Esophagus squamous epithelium (tissue), 5 donors: ENCODE measurements at regions not wholly inside any gene's neighbourhood (a gene's known extent, or its start where the extent isn't known, plus 50 kb on each side); places are given as distances from the start of the nearest gene placed in this dataset.

Source experiments
- DNase-seq: peaks from one replicate; lab custom pipeline; 2025; lab: John Stamatoyannopoulos, UW
- H3K27ac ChIP-seq, 4 donors: fragments of 200-600 bp; sonication (generic); one replicate each; pipeline ENCODE4 v1.5.1; 2016 to 2019; ENCODE audit warnings: mild to moderate bottlenecking in 1 of 4
- H3K27me3 ChIP-seq, 4 donors: fragments of 200-600 bp; sonication (generic); 1 replicate in 3 of 4; 2 replicates in 1 of 4; pipeline versions ENCODE4 v1.5.1 to v1.6.0; 2017 to 2021; ENCODE audit warnings: antibody characterized with exemption in 1 of 4
- H3K36me3 ChIP-seq, 3 donors: fragments of 200-600 bp; sonication (generic); one replicate each; pipeline ENCODE4 v1.5.1; 2016 to 2019
- H3K4me1 ChIP-seq, 3 donors: fragments of 200-600 bp; sonication (generic); one replicate each; pipeline ENCODE4 v1.5.1; 2017 to 2019
- H3K4me3 ChIP-seq, 4 donors: fragments of 200-600 bp; sonication (generic); 1 replicate in 3 of 4; 2 replicates in 1 of 4; pipeline ENCODE4 v1.5.1; 2016 to 2019; ENCODE audit warnings: mild to moderate bottlenecking in 2 of 4, moderate library complexity in 1 of 4
- H3K9me3 ChIP-seq, 3 donors: fragments of 200-600 bp; sonication (generic); one replicate each; pipeline ENCODE4 v1.5.1; 2016 to 2019
- POLR2A ChIP-seq, 4 donors: fragments of 450-650 bp; IDR thresholded peaks; one replicate each; pipeline ENCODE4 v1.6.1; 2017; ENCODE audit warnings: antibody characterized with exemption in 4 of 4, mild to moderate bottlenecking in 4 of 4, moderate library complexity in 3 of 4
- WGBS, 2 donors: methylation state at CpG; one replicate each; pipeline ENCODE4 v1.1.5; 2018; 5-methylcytosine and 5-hydroxymethylcytosine counted together
- intact Hi-C: fragments of 100-400 bp; cut with DNase I; formaldehyde crosslinking; loops from one replicate; pipeline ENCODE4 v1.15.0; 2022
- TF ChIP-seq, protein P1 (sequence below), 6 experiments: fragments of 450-650 bp in 4 of 6; fragments of 200-600 bp in 2 of 6; sonication (generic) in 2 of 6; IDR thresholded peaks; one replicate each; pipeline ENCODE4 v1.5.1; 2016 to 2019; ENCODE audit warnings: antibody characterized with exemption in 6 of 6, mild to moderate bottlenecking in 4 of 6, moderate library complexity in 4 of 6
- donor health status: DM: yes; HTN: yes; CAD: no.

DNA sequence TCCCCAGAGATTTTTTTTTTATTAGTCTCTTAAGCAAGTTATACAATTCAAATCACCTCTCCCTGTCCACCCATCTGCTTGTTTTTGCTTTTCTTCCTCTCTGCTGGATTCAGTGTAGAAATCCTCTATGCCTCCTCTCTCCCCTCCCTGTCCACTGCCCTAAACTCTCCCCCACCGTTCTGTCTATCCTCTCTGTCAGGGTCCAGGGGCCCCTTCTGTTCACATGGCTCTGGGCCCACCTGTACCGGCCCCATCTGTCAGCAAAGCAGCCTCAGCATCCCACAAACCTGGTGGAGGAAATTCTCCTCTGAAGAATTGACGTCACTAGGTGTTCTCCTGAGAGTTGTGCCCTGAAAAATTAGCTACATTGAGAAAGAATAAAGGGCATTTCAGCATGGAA is 137.6 kb upstream of the CMC1 start:
- Histone ChIP-seq H3K9me3 (peaks cover 0 to 12% (median 0%) of the 10 kb centered on the region in 3 donors), H3K27ac (no peak overlapping the region), H3K27me3 (peaks cover 0 to 2% (median 0%) of the 10 kb centered on the region in 4 donors), H3K4me1 (no peaks in the 10 kb centered on the region), H3K4me3 (no peak overlapping the region), H3K36me3 (no peaks in the 10 kb centered on the region)
- no peak for DNase-seq
- intact Hi-C loops = no loop called here
- WGBS, 2 donors = 45 to 56% methylated on average over 3 of the region's 3 CpGs
- no peak for TF ChIP-seq POLR2A (IDR thresholded peaks at IDR 0.05)
- TF ChIP-seq, protein P1, sequence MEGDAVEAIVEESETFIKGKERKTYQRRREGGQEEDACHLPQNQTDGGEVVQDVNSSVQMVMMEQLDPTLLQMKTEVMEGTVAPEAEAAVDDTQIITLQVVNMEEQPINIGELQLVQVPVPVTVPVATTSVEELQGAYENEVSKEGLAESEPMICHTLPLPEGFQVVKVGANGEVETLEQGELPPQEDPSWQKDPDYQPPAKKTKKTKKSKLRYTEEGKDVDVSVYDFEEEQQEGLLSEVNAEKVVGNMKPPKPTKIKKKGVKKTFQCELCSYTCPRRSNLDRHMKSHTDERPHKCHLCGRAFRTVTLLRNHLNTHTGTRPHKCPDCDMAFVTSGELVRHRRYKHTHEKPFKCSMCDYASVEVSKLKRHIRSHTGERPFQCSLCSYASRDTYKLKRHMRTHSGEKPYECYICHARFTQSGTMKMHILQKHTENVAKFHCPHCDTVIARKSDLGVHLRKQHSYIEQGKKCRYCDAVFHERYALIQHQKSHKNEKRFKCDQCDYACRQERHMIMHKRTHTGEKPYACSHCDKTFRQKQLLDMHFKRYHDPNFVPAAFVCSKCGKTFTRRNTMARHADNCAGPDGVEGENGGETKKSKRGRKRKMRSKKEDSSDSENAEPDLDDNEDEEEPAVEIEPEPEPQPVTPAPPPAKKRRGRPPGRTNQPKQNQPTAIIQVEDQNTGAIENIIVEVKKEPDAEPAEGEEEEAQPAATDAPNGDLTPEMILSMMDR (IDR thresholded peaks at IDR 0.05) = no peak

GRCh38 chr3:28104896-28105534 is 136.4 kb upstream of the CMC1 start:
- DNase-seq = no peak
- intact Hi-C loops = no loop called here
- Histone ChIP-seq H3K9me3 (peaks cover 0 to 3% (median 0%) of the 10 kb centered on the region in 3 donors), H3K27me3 (peaks cover 0 to 2% (median 0%) of the 10 kb centered on the region in 4 donors), H3K4me3 (no peak overlapping the region), H3K36me3 (no peaks in the 10 kb centered on the region), H3K4me1 (no peaks in the 10 kb centered on the region), H3K27ac (no peak overlapping the region)
- WGBS, 2 donors = 78 to 83% methylated on average over 11 of the region's 11 CpGs
- no peak for TF ChIP-seq POLR2A (IDR thresholded peaks at IDR 0.05)
- TF ChIP-seq, protein P1 (IDR thresholded peaks at IDR 0.05) = no peak

DNA sequence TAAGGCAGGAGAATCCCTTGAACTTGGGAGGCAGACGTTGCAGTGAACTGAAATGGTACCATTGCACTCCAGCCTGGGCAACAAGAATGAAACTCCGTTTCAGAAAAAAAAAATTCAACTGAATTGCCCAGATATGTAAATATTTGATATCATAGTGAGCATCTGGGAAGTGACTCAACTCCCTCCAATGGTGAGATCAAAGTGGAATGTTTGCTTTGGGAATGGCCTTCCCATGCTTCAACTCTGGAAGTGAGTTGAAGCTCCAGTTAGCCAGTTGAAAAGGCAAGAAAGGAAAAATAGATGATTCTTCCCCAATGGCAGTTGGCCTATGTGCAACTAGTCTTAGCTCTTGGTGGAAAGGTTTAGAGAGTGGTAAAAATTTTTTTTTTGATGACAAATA is 131.6 kb upstream of the CMC1 start:
- intact Hi-C loops = no loop called here
- Histone ChIP-seq H3K27ac (no peak overlapping the region), H3K4me3 (no peak overlapping the region), H3K36me3 (no peaks in the 10 kb centered on the region), H3K4me1 (no peaks in the 10 kb centered on the region), H3K27me3 (peaks cover 0 to 2% (median 0%) of the 10 kb centered on the region in 4 donors), H3K9me3 (no peaks in the 10 kb centered on the region)
- DNase-seq = no peak
- TF ChIP-seq, protein P1 (IDR thresholded peaks at IDR 0.05) = no peak
- no peak for TF ChIP-seq POLR2A (IDR thresholded peaks at IDR 0.05)
- 60 to 79% methylated on average over 2 of the region's 2 CpGs for WGBS, 2 donors

DNA sequence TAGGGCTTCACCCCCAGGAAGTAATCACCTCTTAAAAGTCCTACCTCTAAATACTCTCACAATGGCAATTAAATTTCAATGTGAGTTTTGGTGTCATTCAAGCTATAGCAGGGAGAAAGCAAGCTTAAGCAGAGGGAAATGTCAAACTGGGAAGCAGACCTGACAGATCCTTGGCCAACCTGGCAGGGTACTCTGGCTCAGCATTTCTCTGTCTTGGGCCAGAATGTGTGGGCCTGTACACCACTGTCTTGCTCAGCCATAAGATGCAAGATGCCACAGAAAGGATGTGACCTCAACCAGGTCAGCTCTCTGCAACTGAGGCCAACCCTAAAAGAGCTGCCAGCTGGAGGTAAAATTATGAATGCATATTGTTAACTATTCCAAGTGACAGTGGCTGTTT is 130.6 kb upstream of the CMC1 start:
- Histone ChIP-seq H3K27me3 (no peaks in the 10 kb centered on the region), H3K4me1 (no peaks in the 10 kb centered on the region), H3K9me3 (no peaks in the 10 kb centered on the region), H3K36me3 (no peaks in the 10 kb centered on the region), H3K4me3 (no peak overlapping the region), H3K27ac (no peak overlapping the region)
- intact Hi-C loops = no loop called here
- no peak for TF ChIP-seq POLR2A (IDR thresholded peaks at IDR 0.05)
- TF ChIP-seq, protein P1 (IDR thresholded peaks at IDR 0.05) = no peak
- DNase-seq = no peak

- H3K4me1 ChIP-seq = no peaks in the 10 kb centered on the region
- H3K27me3 ChIP-seq = no peaks in the 10 kb centered on the region
- no peak for DNase-seq
- no peaks in the 10 kb centered on the region for H3K9me3 ChIP-seq
- 40 to 60% methylated on average over 4 of the region's 4 CpGs for WGBS, 2 donors
- intact Hi-C loops = no loop called here
- no peaks in the 10 kb centered on the region for H3K36me3 ChIP-seq
- no peak for TF ChIP-seq POLR2A (IDR thresholded peaks at IDR 0.05)
- TF ChIP-seq, protein P1 (IDR thresholded peaks at IDR 0.05) = no peak
- H3K4me3 ChIP-seq = no peak overlapping the region
- H3K27ac ChIP-seq = no peak overlapping the region
Measured at GRCh38 chr3:28114893-28115292, 126.5 kb upstream of the CMC1 start.
